Gastrocnemius medialis (tissue), 4 donors: ENCODE measurements at regions not wholly inside any gene's neighbourhood (a gene's known extent, or its start where the extent isn't known, plus 50 kb on each side); places are given as distances from the start of the nearest gene placed in this dataset.

Experiments
- ATAC-seq, 2 donors: fragments of 150-250 bp; one replicate each; pipeline ENCODE4 v1.9.1; 2016
- DNase-seq, 2 donors: peaks; one replicate each; pipeline ENCODE4 v3.0.0-alpha.2; 2019
- H3K27ac ChIP-seq, 4 donors: fragments of 200-600 bp; sonication (generic); 1 replicate in 1 of 4; 2 replicates in 3 of 4; pipeline ENCODE4 v1.5.1; 2016 to 2018; ENCODE audit warnings: mild to moderate bottlenecking in 2 of 4, moderate library complexity in 1 of 4
- H3K27me3 ChIP-seq, 3 donors: fragments of 200-600 bp; sonication (generic) in 2 of 3; 1 replicate in 1 of 3; 2 replicates in 2 of 3; pipeline versions ENCODE4 v1.5.1 to v1.6.0; 2016 to 2019; ENCODE audit warnings: mild to moderate bottlenecking in 1 of 3, moderate library complexity in 1 of 3
- H3K36me3 ChIP-seq, 2 donors: fragments of 200-600 bp; sonication (generic) in 1 of 2; one replicate each; pipeline ENCODE4 v1.5.1; 2017 to 2018
- H3K4me1 ChIP-seq, 2 donors: fragments of 200-600 bp; sonication (generic) in 1 of 2; one replicate each; pipeline ENCODE4 v1.5.1; 2016 to 2017; ENCODE audit warnings: mild to moderate bottlenecking in 2 of 2
- H3K4me3 ChIP-seq, 4 donors: fragments of 200-600 bp; sonication (generic) in 3 of 4; 1 replicate in 1 of 4; 2 replicates in 3 of 4; pipeline ENCODE4 v1.5.1; 2016 to 2019; ENCODE audit warnings: mild to moderate bottlenecking in 2 of 4
- H3K9me3 ChIP-seq, 3 donors: fragments of 200-600 bp; sonication (generic) in 2 of 3; 1 replicate in 1 of 3; 2 replicates in 2 of 3; pipeline ENCODE4 v1.5.1; 2016 to 2019
- CTCF ChIP-seq, 5 experiments: fragments of 450-650 bp in 3 of 5; fragments of 200-600 bp in 2 of 5; sonication (generic) in 2 of 5; IDR thresholded peaks in 4 of 5; conservative IDR thresholded peaks in 1 of 5; 1 replicate in 4 of 5; 2 replicates in 1 of 5; pipeline ENCODE4 v1.5.1; 2016 to 2019; ENCODE audit warnings: antibody characterized with exemption in 5 of 5, mild to moderate bottlenecking in 3 of 5, moderate library complexity in 3 of 5
- POLR2A ChIP-seq, 2 donors: fragments of 450-650 bp; IDR thresholded peaks; one replicate each; pipeline ENCODE4 v1.6.1; 2017; ENCODE audit warnings: antibody characterized with exemption in 2 of 2, mild to moderate bottlenecking in 2 of 2, moderate library complexity in 2 of 2
- in situ Hi-C, 4 donors: fragments of 200-750 bp; cut with MboI; loops; one replicate each; pipeline versions ENCODE4 v1.15.0 to v1.8.0; 2017; ENCODE audit warnings: low sequenced_read_pairs in 4 of 4
- intact Hi-C: fragments of 100-400 bp; cut with DNase I; formaldehyde crosslinking; loops from one replicate; pipeline ENCODE4 v1.15.1; 2023; ENCODE audit warnings: low total_unique reads

- DNase-seq (no peak), ATAC-seq (no peak)
- in situ Hi-C loops = no loop called here
- Histone ChIP-seq H3K36me3 (no peaks in the 10 kb centered on the region), H3K27ac (no peak overlapping the region), H3K4me3 (no peak overlapping the region), H3K9me3 (no peaks in the 10 kb centered on the region), H3K4me1 (no peaks in the 10 kb centered on the region), H3K27me3 (no peaks in the 10 kb centered on the region)
- TF ChIP-seq CTCF (IDR thresholded peaks at IDR 0.05 in 4 of 5, conservative IDR thresholded peaks at IDR 0.05 in 1 of 5) = no peak
- no peak for TF ChIP-seq POLR2A (IDR thresholded peaks at IDR 0.05)
- intact Hi-C loops = no loop called here
Measured at GRCh38 chr3:153072382-153072781, 89.6 kb upstream of the RAP2B start.

GRCh38 chr3:153072856-153073255 lies 89.2 kb upstream of the RAP2B start:
- in situ Hi-C loops (no loop called here), intact Hi-C loops (no loop called here)
- Histone ChIP-seq H3K36me3 (no peaks in the 10 kb centered on the region), H3K4me1 (no peaks in the 10 kb centered on the region), H3K9me3 (no peaks in the 10 kb centered on the region), H3K27ac (no peak overlapping the region), H3K27me3 (no peaks in the 10 kb centered on the region), H3K4me3 (no peak overlapping the region)
- DNase-seq (no peak), ATAC-seq (no peak)
- TF ChIP-seq POLR2A (IDR thresholded peaks at IDR 0.05) = no peak
- no peak for TF ChIP-seq CTCF (IDR thresholded peaks at IDR 0.05 in 4 of 5, conservative IDR thresholded peaks at IDR 0.05 in 1 of 5)

GRCh38 chr3:153073636-153074035 lies 88.4 kb upstream of the RAP2B start:
- H3K27ac ChIP-seq = no peak overlapping the region

GRCh38 chr3:153078826-153079225 lies 83.2 kb upstream of the RAP2B start:
- DNase-seq = no peak
- TF ChIP-seq CTCF (IDR thresholded peaks at IDR 0.05 in 4 of 5, conservative IDR thresholded peaks at IDR 0.05 in 1 of 5) (no peak), POLR2A (IDR thresholded peaks at IDR 0.05) (no peak)
- Histone ChIP-seq H3K36me3 (no peaks in the 10 kb centered on the region), H3K27ac (no peak overlapping the region), H3K9me3 (no peaks in the 10 kb centered on the region), H3K4me3 (no peak overlapping the region), H3K4me1 (no peaks in the 10 kb centered on the region), H3K27me3 (no peaks in the 10 kb centered on the region)
- intact Hi-C loops (no loop called here), in situ Hi-C loops (no loop called here)
- no peak for ATAC-seq

More at GRCh38 chr3:153073636-153074035, 88.4 kb upstream of the RAP2B start:
- DNase-seq (no peak), ATAC-seq (no peak)
- TF ChIP-seq POLR2A (IDR thresholded peaks at IDR 0.05) (no peak), CTCF (IDR thresholded peaks at IDR 0.05 in 4 of 5, conservative IDR thresholded peaks at IDR 0.05 in 1 of 5) (no peak)
- in situ Hi-C loops = no loop called here
- no peaks in the 10 kb centered on the region for H3K27me3 ChIP-seq
- no peaks in the 10 kb centered on the region for H3K4me1 ChIP-seq
- intact Hi-C loops = no loop called here
- no peaks in the 10 kb centered on the region for H3K9me3 ChIP-seq
- no peaks in the 10 kb centered on the region for H3K36me3 ChIP-seq
- H3K4me3 ChIP-seq = no peak overlapping the region

- Histone ChIP-seq H3K27ac (no peak overlapping the region), H3K9me3 (no peaks in the 10 kb centered on the region), H3K27me3 (no peaks in the 10 kb centered on the region), H3K4me3 (no peak overlapping the region), H3K36me3 (no peaks in the 10 kb centered on the region), H3K4me1 (no peaks in the 10 kb centered on the region)
- in situ Hi-C loops (no loop called here), intact Hi-C loops (no loop called here)
- TF ChIP-seq POLR2A (IDR thresholded peaks at IDR 0.05) = no peak
- no peak for ATAC-seq
- DNase-seq = no peak
Measured at GRCh38 chr3:153079386-153079785, 82.6 kb upstream of the RAP2B start.
